GM12892 (cell line): ENCODE measurements at regions not wholly inside any gene's neighbourhood (a gene's known extent, or its start where the extent isn't known, plus 50 kb on each side); places are given as distances from the start of the nearest gene placed in this dataset.
"Not testable (repeated sequence)": the region's sequence is repeated elsewhere in the genome, so short reads cannot be mapped to it uniquely, and the experiment has no call there.

ENCODE experiments used
- DNase-seq: peaks from one replicate; pipeline ENCODE4 v3.0.0; 2011; ENCODE audit not compliant: insufficient read length
- FAIRE-seq: peaks from 2 replicates; lab custom pipeline; 2011; peaks lifted over from hg19 to GRCh38; lab: Jason Lieb, UNC
- POLR2A ChIP-seq: IDR thresholded peaks from 2 replicates; pipeline ENCODE4 v1.6.1; 2011; ENCODE audit warnings: low read depth, low read length, control low read depth
- POLR2AphosphoS5 ChIP-seq: IDR thresholded peaks from 2 replicates; pipeline ENCODE4 v1.6.1; 2011; ENCODE audit warnings: low read depth, low read length, control low read depth
- TAF1 ChIP-seq: IDR thresholded peaks from 2 replicates; pipeline ENCODE4 v1.6.1; 2011; ENCODE audit warnings: low read depth, mild to moderate bottlenecking, control low read depth, low read length, borderline replicate concordance

GRCh38 chr5:121087560-121087959, 623.5 kb downstream of the PRR16 start:
- DNase-seq (no peak), FAIRE-seq (no peak)
- TF ChIP-seq TAF1 = no peak
- no peak for TF ChIP-seq POLR2A
- no peak for TF ChIP-seq POLR2AphosphoS5

DNA sequence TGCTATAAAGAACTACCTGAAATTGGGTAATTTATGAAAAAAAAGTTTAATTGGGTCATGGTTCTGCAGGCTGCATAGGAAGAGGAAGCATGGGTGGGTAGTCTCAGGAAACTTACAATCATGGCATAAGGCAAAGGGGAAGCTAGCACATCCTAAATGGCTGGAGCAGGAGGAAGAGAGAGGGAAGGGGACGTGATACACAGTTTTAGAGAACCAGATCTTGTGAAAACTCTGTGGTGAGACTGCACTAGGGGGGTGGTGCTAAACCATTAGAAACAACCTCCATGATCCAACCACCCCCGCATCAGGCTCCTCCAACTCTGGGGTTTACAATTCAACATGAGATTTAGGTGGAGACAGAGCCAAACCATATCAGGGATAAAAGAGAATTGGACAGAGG, 624.2 kb downstream of the PRR16 start:
- TF ChIP-seq TAF1 = no peak
- no peak for TF ChIP-seq POLR2A
- TF ChIP-seq POLR2AphosphoS5 = no peak
- no peak for DNase-seq
- no peak for FAIRE-seq

GRCh38 chr5:121090822-121091221, 626.7 kb downstream of the PRR16 start:
- TF ChIP-seq POLR2A (no peak), TAF1 (no peak), POLR2AphosphoS5 (no peak)
- FAIRE-seq (no peak), DNase-seq (no peak)

GRCh38 chr5:121100931-121101330, 636.8 kb downstream of the PRR16 start:
- FAIRE-seq = no peak

DNA sequence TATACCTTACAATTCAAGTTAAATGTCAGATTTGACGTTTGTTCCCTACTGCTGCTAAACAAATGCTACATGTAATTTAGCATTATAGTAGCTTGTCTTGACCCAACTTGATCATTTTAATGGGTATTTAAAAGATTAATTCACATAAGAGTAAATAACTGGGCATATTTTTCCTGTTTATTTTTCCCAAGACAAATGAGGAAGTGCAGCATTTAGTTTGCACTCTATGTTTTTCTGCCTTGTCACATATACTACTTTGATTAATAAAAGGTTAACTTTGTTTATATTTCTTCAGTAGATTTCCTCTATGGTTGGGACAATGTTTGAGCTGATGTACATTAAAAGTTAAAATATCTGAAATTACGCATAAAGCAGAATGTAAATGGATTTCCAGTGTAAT, 641.8 kb downstream of the PRR16 start:
- TF ChIP-seq TAF1 (no peak), POLR2A (no peak), POLR2AphosphoS5 (no peak)
- no peak for DNase-seq
- no peak for FAIRE-seq

More at GRCh38 chr5:121100931-121101330, 636.8 kb downstream of the PRR16 start:
- TF ChIP-seq TAF1 (no peak), POLR2A (no peak), POLR2AphosphoS5 (no peak)
- DNase-seq = no peak

DNA sequence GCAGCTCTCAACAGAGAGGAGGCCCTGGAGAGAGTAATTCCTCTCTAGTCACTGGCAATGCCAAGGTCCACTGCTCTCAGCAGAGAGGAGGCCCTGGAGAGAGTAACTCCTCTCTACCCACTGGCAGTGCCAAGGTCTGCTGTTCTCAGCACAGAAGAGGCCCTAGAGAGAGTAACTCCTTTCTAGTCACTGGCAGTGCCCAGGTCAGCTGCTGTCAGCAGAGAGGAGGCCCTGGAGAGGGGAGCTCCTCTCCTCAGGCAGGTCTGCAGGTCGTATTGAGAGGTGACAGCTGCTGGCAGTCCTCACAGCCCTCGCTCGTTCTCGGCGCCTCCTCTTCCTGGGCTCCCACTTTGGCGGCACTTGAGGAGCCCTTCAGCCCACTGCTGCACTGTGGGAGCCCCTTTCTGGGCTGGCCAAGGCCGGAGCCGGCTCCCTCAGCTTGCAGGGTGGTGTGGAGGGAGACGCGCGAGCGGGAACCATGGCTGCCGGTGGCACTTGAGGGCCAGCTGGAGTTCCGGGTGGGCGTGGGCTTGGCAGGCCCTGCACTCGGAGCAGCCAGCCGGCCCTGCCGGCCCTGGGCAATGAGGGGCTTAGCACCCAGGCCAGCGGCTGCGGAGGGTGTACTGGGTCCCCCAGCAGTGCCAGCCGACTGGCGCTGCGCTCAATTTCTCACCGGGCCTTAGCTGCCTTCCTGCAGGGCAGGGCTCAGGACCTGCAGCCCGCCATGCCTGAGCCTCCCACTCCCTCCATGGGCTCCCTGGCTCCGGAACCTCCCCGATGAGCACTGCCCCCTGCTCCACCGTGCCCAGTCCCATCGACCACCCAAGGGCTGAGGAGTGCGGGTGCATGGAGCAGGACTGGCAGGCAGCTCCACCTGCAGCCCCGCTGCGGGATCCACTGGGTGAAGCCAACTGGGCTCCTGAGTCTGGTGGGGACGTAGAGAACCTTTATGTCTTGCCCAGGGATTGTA, 642.9 kb downstream of the PRR16 start:
- not testable (repeated sequence) for FAIRE-seq, DNase-seq

DNA sequence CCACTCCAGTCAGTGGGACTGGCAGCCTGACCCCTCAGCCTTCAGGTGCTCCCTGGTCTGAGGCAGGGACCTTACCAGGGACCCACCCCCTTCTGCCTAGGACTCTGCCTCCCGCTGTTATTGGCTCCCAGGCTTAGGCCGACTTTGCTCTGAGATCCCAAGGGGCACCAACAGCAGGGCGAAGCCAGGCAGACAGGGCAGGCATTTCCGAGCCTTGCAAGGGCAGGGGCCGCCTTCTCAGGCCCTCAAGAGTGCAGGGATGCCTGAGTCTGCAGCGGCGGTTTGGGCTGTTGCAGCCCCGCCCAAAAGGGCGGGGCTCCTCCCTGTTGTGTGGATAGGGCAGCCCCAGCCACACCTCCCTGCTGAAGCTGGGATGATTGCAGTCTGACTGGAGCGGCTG, 644.6 kb downstream of the PRR16 start:
- DNase-seq (no peak), FAIRE-seq (no peak)
- TF ChIP-seq POLR2AphosphoS5 (no peak), POLR2A (no peak), TAF1 (no peak)

- DNase-seq = no peak
- TF ChIP-seq POLR2AphosphoS5 (no peak), POLR2A (no peak), TAF1 (no peak)
- no peak for FAIRE-seq
Observed at GRCh38 chr5:121109817-121110216, 645.7 kb downstream of the PRR16 start.

GRCh38 chr5:121121786-121122185, 657.7 kb downstream of the PRR16 start:
- no peak for FAIRE-seq

DNA sequence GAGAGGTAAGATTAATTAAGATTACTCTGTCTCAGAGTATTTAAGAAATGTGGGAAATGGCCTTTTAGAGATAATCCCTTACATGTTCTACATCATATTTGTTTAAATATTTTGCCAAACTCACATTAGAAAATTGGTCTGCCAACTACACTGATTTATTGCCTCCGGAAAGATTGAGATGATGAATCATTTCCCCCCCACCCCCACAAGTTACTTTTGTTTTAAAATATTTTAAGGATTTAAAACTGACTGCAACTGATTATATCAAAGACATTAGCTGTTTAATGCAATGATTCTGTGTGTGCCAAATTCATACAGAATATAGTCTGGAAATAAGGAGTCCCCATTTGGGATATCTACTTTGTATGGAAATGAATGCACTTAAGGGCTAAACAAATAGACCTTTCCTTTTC, 674.4 kb downstream of the PRR16 start:
- FAIRE-seq = no peak
- no peak for DNase-seq
- no peak for TF ChIP-seq POLR2A
- no peak for TF ChIP-seq TAF1
- no peak for TF ChIP-seq POLR2AphosphoS5

More at GRCh38 chr5:121121786-121122185, 657.7 kb downstream of the PRR16 start:
- TF ChIP-seq POLR2AphosphoS5 (no peak), POLR2A (no peak), TAF1 (no peak)
- no peak for DNase-seq

GRCh38 chr5:121138952-121139351, 674.9 kb downstream of the PRR16 start:
- FAIRE-seq (no peak), DNase-seq (no peak)
- TF ChIP-seq TAF1 (no peak), POLR2A (no peak), POLR2AphosphoS5 (no peak)

GRCh38 chr5:121144764-121145163, 680.7 kb downstream of the PRR16 start:
- TF ChIP-seq POLR2A (no peak), TAF1 (no peak), POLR2AphosphoS5 (no peak)
- FAIRE-seq (no peak), DNase-seq (no peak)
